ENCODE measurements at regions not wholly inside any gene's neighbourhood (a gene's known extent, or its start where the extent isn't known, plus 50 kb on each side); places are given as distances from the start of the nearest gene placed in this dataset.

GRCh38 chr5:10056228-10056760, 193.4 kb downstream of the ATPSCKMT start:
- 38% methylated on average over 7 of the region's 7 CpGs for WGBS (ENCODE audit: missing lambda C conversion rate)
- FAIRE-seq (no peak), DNase-seq (ENCODE audit: low read depth in 1 of 2, low spot score in 1 of 2) (no peak), ATAC-seq (no peak)
- Histone ChIP-seq H3K4me3 (no peak overlapping the region), H3K9me3 (peaks cover 8% of the 10 kb centered on the region; the same call in 2 of the 3 replicates), H3K27ac (no peak overlapping the region), H3K4me1 (no peaks in the 10 kb centered on the region), H3K4me2 (no peak overlapping the region)
- no peak for TF ChIP-seq EHMT2 (IDR thresholded peaks at IDR 0.05; ENCODE audit: low read depth)
- TF ChIP-seq RCOR1 (IDR thresholded peaks at IDR 0.05; ENCODE audit: low read depth, low read length), result no peak
- no peak for TF ChIP-seq REST (IDR thresholded peaks at IDR 0.05)
- TF ChIP-seq NFE2L2 (conservative IDR thresholded peaks at IDR 0.05; ENCODE audit: low read length), result no peak
- no peak for TF ChIP-seq JUN (IDR thresholded peaks at IDR 0.05)
- no peak for TF ChIP-seq ZC3H11A (IDR thresholded peaks at IDR 0.05)
- no peak for TF ChIP-seq GATA3 (IDR thresholded peaks at IDR 0.05; ENCODE audit: borderline replicate concordance)
- TF ChIP-seq BCL3 (IDR thresholded peaks at IDR 0.05), result no peak
- TF ChIP-seq MAZ (IDR thresholded peaks at IDR 0.05; ENCODE audit: borderline replicate concordance, low read depth, low read length), result no peak
- TF ChIP-seq CEBPB (IDR thresholded peaks at IDR 0.05), result no peak
- TF ChIP-seq EP300 (IDR thresholded peaks at IDR 0.05), result no peak
- no peak for TF ChIP-seq KDM1A (IDR thresholded peaks at IDR 0.05; ENCODE audit: low read depth)
- TF ChIP-seq ZSCAN20 (CRISPR knock-in tag; IDR thresholded peaks at IDR 0.05), result no peak
- ChIA-PET CTCF (no interaction called here), POLR2A (no interaction called here)

- ChIA-PET POLR2A (no interaction called here), CTCF (no interaction called here)
- FAIRE-seq (no peak), DNase-seq (ENCODE audit: low read depth in 1 of 2, low spot score in 1 of 2) (no peak), ATAC-seq (no peak)
- TF ChIP-seq BHLHE40 (IDR thresholded peaks at IDR 0.05; ENCODE audit: low read depth, low read length) (no peak), REST (IDR thresholded peaks at IDR 0.05) (no peak), RARB (CRISPR knock-in tag; IDR thresholded peaks at IDR 0.05) (no peak), HOXB13 (CRISPR knock-in tag; IDR thresholded peaks at IDR 0.05; ENCODE audit: low read depth) (no peak), MAX (IDR thresholded peaks at IDR 0.05) (no peak), ZSCAN20 (CRISPR knock-in tag; IDR thresholded peaks at IDR 0.05) (no peak), SMC3 (IDR thresholded peaks at IDR 0.05) (no peak), MAZ (IDR thresholded peaks at IDR 0.05; ENCODE audit: borderline replicate concordance, low read depth, low read length) (no peak), CHD2 (IDR thresholded peaks at IDR 0.05; ENCODE audit: low read length, partially characterized antibody) (no peak), BCL3 (IDR thresholded peaks at IDR 0.05) (no peak), HOXB5 (CRISPR knock-in tag; IDR thresholded peaks at IDR 0.05) (no peak)
- Histone ChIP-seq H3K4me1 (no peaks in the 10 kb centered on the region), H3K9me3 (peaks cover 8% of the 10 kb centered on the region; the same call in 2 of the 3 replicates), H3K4me2 (no peak overlapping the region), H3K4me3 (no peak overlapping the region), H3K27ac (no peak overlapping the region)
- WGBS (ENCODE audit: missing lambda C conversion rate), result 20% methylated on average over 1 of the region's 1 CpG
Observed at GRCh38 chr5:10049858-10050455, 199.7 kb downstream of the ATPSCKMT start.
